ENCODE measurements at regions not wholly inside any gene's neighbourhood (a gene's known extent, or its start where the extent isn't known, plus 50 kb on each side); places are given as distances from the start of the nearest gene placed in this dataset.

DNA sequence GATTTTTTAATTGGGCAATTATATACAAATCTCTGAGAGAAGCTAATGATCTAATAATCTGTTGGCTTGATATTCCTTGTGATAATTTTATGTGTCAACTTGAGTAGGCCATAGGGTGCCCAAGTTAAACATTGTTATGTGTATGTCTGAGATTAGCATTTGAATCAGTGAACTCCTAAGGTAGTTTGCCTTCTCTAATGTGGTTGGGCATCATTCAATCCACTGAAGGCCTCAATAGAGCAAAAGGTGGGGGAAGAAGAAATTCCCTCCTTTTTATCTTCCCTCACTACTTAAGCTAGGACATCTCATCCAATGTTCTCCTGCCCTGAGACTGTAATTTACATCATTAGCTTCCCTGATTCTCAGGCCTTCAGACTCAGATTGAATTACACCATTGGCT, 394.5 kb downstream of the LMO4 start:
- Histone ChIP-seq H3K27ac (ENCODE audit: low read length, poor library complexity, severe bottlenecking) (no peak overlapping the region), H2AK5ac (ENCODE audit: low read length, severe bottlenecking) (no peak overlapping the region), H3K23ac (ENCODE audit: low read length in 2 of 2) (no peak overlapping the region)

DNA sequence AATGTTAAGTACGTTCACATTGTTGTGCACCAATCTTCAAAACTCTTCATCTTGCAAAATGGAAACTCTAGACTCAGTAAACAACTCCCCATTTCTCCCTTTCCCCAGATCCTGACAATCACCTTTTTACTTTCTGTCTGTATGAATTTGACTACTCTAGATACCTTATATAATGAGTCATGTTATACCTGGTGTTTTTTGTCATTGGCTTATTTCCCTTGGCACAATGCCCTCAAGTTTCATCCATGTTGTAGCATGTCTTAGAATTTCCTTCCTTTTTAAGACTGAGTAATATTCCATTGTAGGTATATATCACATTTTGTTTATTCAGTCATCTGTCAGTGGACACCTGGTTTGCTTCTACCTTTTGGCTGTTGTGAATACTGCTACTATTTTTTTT, 399.5 kb downstream of the LMO4 start:
- DNase-seq = no peak
- H2BK120ac ChIP-seq (ENCODE audit: low read depth, low read length) = no peak overlapping the region
- WGBS = 100% methylated on average over 1 of the region's 1 CpG

More for the DNA sequence above, 394.5 kb downstream of the LMO4 start:
- Histone ChIP-seq H2BK15ac (ENCODE audit: low read depth, poor library complexity, severe bottlenecking) (no peak overlapping the region), H3K9me3 (ENCODE audit: control insufficient read depth, low read length) (no peaks in the 10 kb centered on the region), H3K14ac (ENCODE audit: low read length in 2 of 2) (no peak overlapping the region), H3K4me3 (ENCODE audit: insufficient read depth in 1 of 2, low read depth in 1 of 2, low read length in 2 of 2) (no peak overlapping the region), H4K8ac (ENCODE audit: low read length) (no peak overlapping the region), H3K18ac (ENCODE audit: low read depth in 1 of 2, low read length in 2 of 2) (no peak overlapping the region), H3K9ac (ENCODE audit: low read length) (no peak overlapping the region), H3K27me3 (ENCODE audit: control insufficient read depth in 1 of 2, insufficient read depth in 1 of 2, low read length in 2 of 2) (no peaks in the 10 kb centered on the region), H2BK5ac (ENCODE audit: low read depth, low read length, poor library complexity, severe bottlenecking) (no peak overlapping the region), H3K4ac (ENCODE audit: low read depth in 1 of 2, low read length in 2 of 2) (no peak overlapping the region), H2BK12ac (ENCODE audit: low read length in 2 of 2) (no peak overlapping the region), H2AFZ (ENCODE audit: low read depth, low read length) (no peak overlapping the region), H2BK120ac (ENCODE audit: low read depth, low read length) (no peak overlapping the region), H3K36me3 (ENCODE audit: control insufficient read depth in 1 of 2, insufficient read depth in 2 of 2, low read depth in 1 of 2, low read length in 2 of 2) (no peaks in the 10 kb centered on the region), H3K4me1 (ENCODE audit: control insufficient read depth, insufficient read depth, low read depth, low read length) (no peaks in the 10 kb centered on the region), H3K79me1 (replicated peaks; ENCODE audit: low read length, poor library complexity, severe bottlenecking) (no peaks in the 10 kb centered on the region), H3K4me2 (ENCODE audit: low read length, poor library complexity, severe bottlenecking) (no peak overlapping the region), H4K91ac (ENCODE audit: low read length) (no peak overlapping the region)
- DNase-seq = no peak

DNA sequence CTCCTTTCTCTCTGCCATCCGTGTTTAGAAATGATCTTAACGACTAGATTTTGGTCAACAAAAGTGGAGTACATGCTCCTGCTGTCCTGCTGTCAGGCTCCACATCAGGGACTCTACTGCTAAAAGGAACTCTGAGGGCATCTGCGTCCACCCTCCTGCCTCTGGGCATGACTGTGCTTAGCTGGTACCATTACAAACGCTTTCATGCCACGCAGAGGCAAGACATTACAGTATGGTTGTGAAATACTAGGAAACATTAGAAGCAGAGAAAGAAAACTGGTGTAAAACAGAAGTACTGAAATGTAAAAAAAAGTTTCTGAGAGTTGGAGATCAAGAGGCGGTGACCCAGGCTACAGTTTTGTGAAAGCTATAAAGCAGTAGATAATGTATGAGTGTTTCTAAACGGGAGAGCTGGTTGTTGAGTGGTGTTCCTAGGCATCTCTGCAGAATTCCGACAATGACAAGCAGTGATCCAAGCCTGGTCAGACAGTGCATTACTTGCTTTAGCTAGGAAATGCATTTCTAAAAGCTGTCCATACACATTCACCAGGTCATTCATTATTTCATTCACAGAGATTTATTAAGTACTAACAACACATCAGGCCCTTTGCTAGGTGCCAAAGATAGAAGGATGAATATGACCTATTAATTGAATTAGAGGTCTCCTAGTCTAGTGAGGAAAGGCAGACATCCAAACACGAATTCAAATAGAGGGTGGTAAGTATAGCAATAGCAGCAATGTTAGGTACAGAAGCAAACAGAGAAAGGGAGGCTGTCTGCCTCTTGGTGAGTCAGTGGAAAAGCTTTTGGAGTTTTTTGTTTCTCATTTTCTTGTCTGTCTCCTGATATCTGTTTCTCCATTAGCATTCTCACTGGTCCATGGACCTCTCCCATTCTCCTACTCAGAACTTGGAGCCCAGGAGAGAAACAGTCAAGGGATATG, 401.9 kb downstream of the LMO4 start:
- H3K23ac ChIP-seq (ENCODE audit: low read length in 2 of 2) = no peak overlapping the region
- no peak overlapping the region for H2BK120ac ChIP-seq (ENCODE audit: low read depth, low read length)
- H3K14ac ChIP-seq (ENCODE audit: low read length in 2 of 2) = no peak overlapping the region
- H4K8ac ChIP-seq (ENCODE audit: low read length) = no peak overlapping the region
- H3K4me2 ChIP-seq (ENCODE audit: low read length, poor library complexity, severe bottlenecking) = no peak overlapping the region
- no peaks in the 10 kb centered on the region for H3K27me3 ChIP-seq (ENCODE audit: control insufficient read depth in 1 of 2, insufficient read depth in 1 of 2, low read length in 2 of 2)
- H3K4me3 ChIP-seq (ENCODE audit: insufficient read depth in 1 of 2, low read depth in 1 of 2, low read length in 2 of 2) = no peak overlapping the region
- no peak overlapping the region for H2BK15ac ChIP-seq (ENCODE audit: low read depth, poor library complexity, severe bottlenecking)
- no peaks in the 10 kb centered on the region for H3K9me3 ChIP-seq (ENCODE audit: control insufficient read depth, low read length)
- H3K4ac ChIP-seq (ENCODE audit: low read depth in 1 of 2, low read length in 2 of 2) = no peak overlapping the region
- H2AK5ac ChIP-seq (ENCODE audit: low read length, severe bottlenecking) = no peak overlapping the region
- H3K79me1 ChIP-seq (replicated peaks; ENCODE audit: low read length, poor library complexity, severe bottlenecking) = no peaks in the 10 kb centered on the region
- no peak overlapping the region for H4K91ac ChIP-seq (ENCODE audit: low read length)
- no peak overlapping the region for H2AFZ ChIP-seq (ENCODE audit: low read depth, low read length)
- DNase-seq = no peak
- H2BK5ac ChIP-seq (ENCODE audit: low read depth, low read length, poor library complexity, severe bottlenecking) = no peak overlapping the region
- WGBS = 63% methylated on average over 8 of the region's 9 CpGs
- H3K27ac ChIP-seq (ENCODE audit: low read length, poor library complexity, severe bottlenecking) = no peak overlapping the region
- H3K36me3 ChIP-seq (ENCODE audit: control insufficient read depth in 1 of 2, insufficient read depth in 2 of 2, low read depth in 1 of 2, low read length in 2 of 2) = no peaks in the 10 kb centered on the region
- H3K4me1 ChIP-seq (ENCODE audit: control insufficient read depth, insufficient read depth, low read depth, low read length) = peaks cover 3% of the 10 kb centered on the region
- no peak overlapping the region for H3K18ac ChIP-seq (ENCODE audit: low read depth in 1 of 2, low read length in 2 of 2)
- H2BK12ac ChIP-seq (ENCODE audit: low read length in 2 of 2) = no peak overlapping the region
- no peak overlapping the region for H3K9ac ChIP-seq (ENCODE audit: low read length)

More for the DNA sequence above, 399.5 kb downstream of the LMO4 start:
- Histone ChIP-seq H4K8ac (ENCODE audit: low read length) (no peak overlapping the region), H3K4me3 (ENCODE audit: insufficient read depth in 1 of 2, low read depth in 1 of 2, low read length in 2 of 2) (no peak overlapping the region), H2BK12ac (ENCODE audit: low read length in 2 of 2) (no peak overlapping the region), H2AK5ac (ENCODE audit: low read length, severe bottlenecking) (no peak overlapping the region), H3K4me2 (ENCODE audit: low read length, poor library complexity, severe bottlenecking) (no peak overlapping the region), H3K27ac (ENCODE audit: low read length, poor library complexity, severe bottlenecking) (no peak overlapping the region), H3K36me3 (ENCODE audit: control insufficient read depth in 1 of 2, insufficient read depth in 2 of 2, low read depth in 1 of 2, low read length in 2 of 2) (no peaks in the 10 kb centered on the region), H3K9ac (ENCODE audit: low read length) (no peak overlapping the region), H3K79me1 (replicated peaks; ENCODE audit: low read length, poor library complexity, severe bottlenecking) (no peaks in the 10 kb centered on the region), H3K4ac (ENCODE audit: low read depth in 1 of 2, low read length in 2 of 2) (no peak overlapping the region), H3K4me1 (ENCODE audit: control insufficient read depth, insufficient read depth, low read depth, low read length) (no peaks in the 10 kb centered on the region), H2AFZ (ENCODE audit: low read depth, low read length) (no peak overlapping the region), H2BK5ac (ENCODE audit: low read depth, low read length, poor library complexity, severe bottlenecking) (no peak overlapping the region), H3K23ac (ENCODE audit: low read length in 2 of 2) (no peak overlapping the region), H3K9me3 (ENCODE audit: control insufficient read depth, low read length) (no peaks in the 10 kb centered on the region), H3K18ac (ENCODE audit: low read depth in 1 of 2, low read length in 2 of 2) (no peak overlapping the region), H3K27me3 (ENCODE audit: control insufficient read depth in 1 of 2, insufficient read depth in 1 of 2, low read length in 2 of 2) (no peaks in the 10 kb centered on the region), H3K14ac (ENCODE audit: low read length in 2 of 2) (no peak overlapping the region), H2BK15ac (ENCODE audit: low read depth, poor library complexity, severe bottlenecking) (no peak overlapping the region), H4K91ac (ENCODE audit: low read length) (no peak overlapping the region)

DNA sequence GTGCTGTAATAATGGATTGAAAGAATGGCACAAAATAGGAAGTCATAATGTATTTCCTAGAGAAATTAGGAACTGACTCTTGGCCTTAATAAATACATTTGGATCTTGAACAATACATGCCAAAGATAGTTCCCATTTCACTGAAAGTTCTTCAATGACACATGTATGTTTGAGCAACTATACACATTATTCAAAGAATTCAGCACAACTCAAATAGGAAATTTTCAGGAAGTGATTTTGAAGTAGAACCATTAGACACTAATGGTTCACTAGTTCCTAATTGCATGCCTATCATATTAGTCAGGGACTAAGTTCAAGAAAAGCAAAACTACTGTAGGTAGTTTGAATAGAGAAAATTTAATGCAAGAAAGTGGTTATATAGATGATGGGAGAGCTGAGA, 404.7 kb downstream of the LMO4 start:
- Histone ChIP-seq H3K79me1 (replicated peaks; ENCODE audit: low read length, poor library complexity, severe bottlenecking) (no peaks in the 10 kb centered on the region), H3K14ac (ENCODE audit: low read length in 2 of 2) (no peak overlapping the region), H3K4me2 (ENCODE audit: low read length, poor library complexity, severe bottlenecking) (no peak overlapping the region), H3K9ac (ENCODE audit: low read length) (no peak overlapping the region), H2BK15ac (ENCODE audit: low read depth, poor library complexity, severe bottlenecking) (no peak overlapping the region), H3K36me3 (ENCODE audit: control insufficient read depth in 1 of 2, insufficient read depth in 2 of 2, low read depth in 1 of 2, low read length in 2 of 2) (no peaks in the 10 kb centered on the region), H4K8ac (ENCODE audit: low read length) (no peak overlapping the region), H3K18ac (ENCODE audit: low read depth in 1 of 2, low read length in 2 of 2) (no peak overlapping the region), H2BK120ac (ENCODE audit: low read depth, low read length) (no peak overlapping the region), H2AFZ (ENCODE audit: low read depth, low read length) (no peak overlapping the region), H3K9me3 (ENCODE audit: control insufficient read depth, low read length) (no peaks in the 10 kb centered on the region), H4K91ac (ENCODE audit: low read length) (no peak overlapping the region), H3K4me1 (ENCODE audit: control insufficient read depth, insufficient read depth, low read depth, low read length) (peaks cover 5% of the 10 kb centered on the region), H3K4me3 (ENCODE audit: insufficient read depth in 1 of 2, low read depth in 1 of 2, low read length in 2 of 2) (no peak overlapping the region), H2BK5ac (ENCODE audit: low read depth, low read length, poor library complexity, severe bottlenecking) (no peak overlapping the region), H3K4ac (ENCODE audit: low read depth in 1 of 2, low read length in 2 of 2) (no peak overlapping the region), H3K27ac (ENCODE audit: low read length, poor library complexity, severe bottlenecking) (no peak overlapping the region), H3K27me3 (ENCODE audit: control insufficient read depth in 1 of 2, insufficient read depth in 1 of 2, low read length in 2 of 2) (no peaks in the 10 kb centered on the region), H2BK12ac (ENCODE audit: low read length in 2 of 2) (no peak overlapping the region), H3K23ac (ENCODE audit: low read length in 2 of 2) (no peak overlapping the region), H2AK5ac (ENCODE audit: low read length, severe bottlenecking) (no peak overlapping the region)
- no peak for DNase-seq
